ENCODE measurements at regions not wholly inside any gene's neighbourhood (a gene's known extent, or its start where the extent isn't known, plus 50 kb on each side); places are given as distances from the start of the nearest gene placed in this dataset.

- TF ChIP-seq MAX (IDR thresholded peaks at IDR 0.05) (no peak), GTF2F1 (IDR thresholded peaks at IDR 0.05; ENCODE audit: borderline replicate concordance, low read depth, low read length) (no peak), TBP (IDR thresholded peaks at IDR 0.05; ENCODE audit: low read depth, low read length) (no peak), SRF (IDR thresholded peaks at IDR 0.05; ENCODE audit: low read depth, low read length) (no peak), BRCA1 (IDR thresholded peaks at IDR 0.05; ENCODE audit: low read depth, low read length) (no peak), MAFK (IDR thresholded peaks at IDR 0.05; ENCODE audit: low read depth, low read length) (no peak), BCL11A (IDR thresholded peaks at IDR 0.05; ENCODE audit: low read depth in 2 of 2, low read length in 2 of 2) (no peak), TAF1 (IDR thresholded peaks at IDR 0.05; ENCODE audit: low read depth, low read length) (no peak)
Observed at GRCh38 chr18:55925772-55926171, 337.8 kb upstream of the TCF4 start (continued).

All from H1 (cell line).